Activated CD8-positive, alpha-beta T cell treated with anti-CD3 and anti-CD28 coated beads for 36 hours (primary cell): ENCODE measurements at regions not wholly inside any gene's neighbourhood (a gene's known extent, or its start where the extent isn't known, plus 50 kb on each side); places are given as distances from the start of the nearest gene placed in this dataset.

ENCODE experiments used
- ATAC-seq: fragments of 200-7000 bp; cut with Tn5 transposase; one replicate; pipeline ENCODE4 v1.10.0; 2021; ENCODE audit warnings: mild to moderate bottlenecking, moderate library complexity
- CTCF ChIA-PET: fragments of 350-600 bp; sonication (Branson Sonifier 250); formaldehyde crosslinking; loops from one replicate; lab custom pipeline; 2021; ENCODE audit warnings: antibody characterized with exemption; lab: Charles Lee
- POLR2A ChIA-PET: fragments of 350-600 bp; sonication (Branson Sonifier 250); formaldehyde crosslinking; loops from one replicate; lab custom pipeline; 2021; ENCODE audit warnings: antibody characterized with exemption; lab: Charles Lee
- DNase-seq: peaks from one replicate; pipeline ENCODE4 v3.0.0-alpha.2; 2020
- H3K27ac Mint-ChIP-seq: one replicate; pipeline ENCODE4 v1.8.0; 2021; ENCODE audit warnings: mild to moderate bottlenecking, mixed read lengths
- H3K27me3 Mint-ChIP-seq: one replicate; pipeline ENCODE4 v1.8.0; 2021; ENCODE audit warnings: mixed read lengths
- H3K36me3 Mint-ChIP-seq: one replicate; pipeline ENCODE4 v1.8.0; 2021; ENCODE audit warnings: low read depth, mixed read lengths
- H3K4me1 Mint-ChIP-seq: one replicate; pipeline ENCODE4 v1.8.0; 2021; ENCODE audit warnings: low read depth, mixed read lengths
- H3K4me3 Mint-ChIP-seq: one replicate; pipeline ENCODE4 v1.8.0; 2021; ENCODE audit warnings: mild to moderate bottlenecking, moderate library complexity, mixed read lengths
- H3K9me3 Mint-ChIP-seq: one replicate; pipeline ENCODE4 v1.8.0; 2021; ENCODE audit warnings: mixed read lengths
- CTCF ChIP-seq: fragments of 200-600 bp; IDR thresholded peaks from one replicate; pipeline ENCODE4 v1.8.0; 2022; ENCODE audit warnings: antibody characterized with exemption, mild to moderate bottlenecking
- intact Hi-C: fragments of 100-400 bp; cut with micrococcal nuclease; formaldehyde crosslinking; loops from one replicate; pipeline ENCODE4 v1.10.0; 2022

GRCh38 chr1:215487466-215487865 is 79.6 kb upstream of the KCTD3 start:
- H3K9me3 Mint-ChIP-seq: no peaks in the 10 kb centered on the region
- no peak overlapping the region for H3K4me3 Mint-ChIP-seq
- peaks cover 3% of the 10 kb centered on the region for H3K27me3 Mint-ChIP-seq
- no peak overlapping the region for H3K27ac Mint-ChIP-seq
- POLR2A ChIA-PET: no interaction called here
- ATAC-seq (no peak), DNase-seq (no peak)
- TF ChIP-seq CTCF: no peak
- H3K36me3 Mint-ChIP-seq: no peaks in the 10 kb centered on the region
- H3K4me1 Mint-ChIP-seq: no peaks in the 10 kb centered on the region
- intact Hi-C loops: no loop called here
- CTCF ChIA-PET: no interaction called here

DNA sequence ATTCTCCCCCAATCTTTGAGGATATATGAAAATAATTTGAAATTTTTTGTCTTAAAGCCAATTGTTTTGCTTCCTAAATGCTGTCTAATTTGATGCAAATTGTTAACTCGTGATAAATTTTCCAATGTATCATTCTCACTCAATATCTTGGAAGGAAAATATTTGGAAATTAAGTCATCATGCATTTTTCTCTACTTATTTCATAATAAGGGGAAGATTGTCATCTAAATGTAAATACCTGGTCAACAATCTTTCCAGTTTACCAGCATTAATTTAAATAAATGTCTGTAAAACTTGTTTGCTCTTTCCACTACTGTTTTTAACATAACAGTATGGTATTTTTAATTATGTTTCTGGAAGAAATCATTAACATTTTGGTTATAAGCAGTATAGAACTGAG is 78.3 kb upstream of the KCTD3 start:
- CTCF ChIA-PET: interaction anchor here (0.9 kb wide), 1 partner anchor 9 kb away, joined by 3 read pairs; no protein-coding TSS in a partner anchor
- H3K4me1 Mint-ChIP-seq: no peaks in the 10 kb centered on the region
- no peaks in the 10 kb centered on the region for H3K9me3 Mint-ChIP-seq
- no peak overlapping the region for H3K27ac Mint-ChIP-seq
- no peak overlapping the region for H3K4me3 Mint-ChIP-seq
- POLR2A ChIA-PET: no interaction called here
- H3K27me3 Mint-ChIP-seq: peaks cover 3% of the 10 kb centered on the region
- H3K36me3 Mint-ChIP-seq: no peaks in the 10 kb centered on the region
- DNase-seq: no peak
- intact Hi-C loops: no loop called here
- no peak for TF ChIP-seq CTCF
- ATAC-seq: no peak

DNA sequence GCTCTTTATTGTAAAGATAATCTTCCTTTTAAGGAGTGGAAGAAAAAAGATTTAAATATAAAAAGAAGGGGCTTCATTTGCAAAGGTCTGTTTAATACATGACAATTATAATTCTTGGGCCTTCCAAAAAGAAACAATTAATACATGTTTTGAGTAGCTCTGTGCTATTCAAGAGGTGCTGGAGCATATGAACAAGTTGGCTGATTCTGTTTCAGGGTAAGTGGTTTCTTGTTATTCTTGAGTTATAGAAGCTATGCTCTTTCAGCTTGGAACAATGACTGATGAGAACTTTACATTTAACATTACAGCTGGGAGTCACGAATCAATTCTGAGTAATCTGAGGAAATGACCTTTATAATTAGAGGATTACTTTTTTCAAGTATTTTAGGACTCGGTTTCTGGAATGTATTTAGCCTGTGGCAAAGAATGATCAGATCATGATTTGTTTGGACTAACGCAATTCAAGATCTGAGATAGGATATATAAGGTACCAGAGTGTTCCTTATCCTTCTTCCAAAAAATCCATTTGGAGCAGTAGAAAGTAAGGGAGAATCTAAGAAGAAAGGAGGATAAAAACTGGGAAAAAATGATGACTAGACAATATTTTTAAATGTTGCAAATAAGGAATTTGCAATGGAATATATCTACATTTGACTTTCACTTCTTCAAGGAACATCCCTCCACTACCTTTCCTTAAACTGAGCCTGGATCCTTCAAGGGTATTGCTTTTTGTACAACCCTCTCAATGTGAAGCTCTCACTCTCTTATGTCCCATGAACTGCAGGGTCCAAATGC is 77.1 kb upstream of the KCTD3 start:
- Mint-ChIP-seq H3K36me3 (no peaks in the 10 kb centered on the region), H3K4me1 (no peaks in the 10 kb centered on the region), H3K9me3 (no peaks in the 10 kb centered on the region), H3K27me3 (no peaks in the 10 kb centered on the region), H3K4me3 (no peak overlapping the region), H3K27ac (no peak overlapping the region)
- POLR2A ChIA-PET: no interaction called here
- intact Hi-C loops: no loop called here
- no peak for TF ChIP-seq CTCF
- no peak for DNase-seq
- CTCF ChIA-PET: interaction anchor here (0.9 kb wide), 1 partner anchor 8 kb away, joined by 3 read pairs; no protein-coding TSS in a partner anchor
- no peak for ATAC-seq

DNA sequence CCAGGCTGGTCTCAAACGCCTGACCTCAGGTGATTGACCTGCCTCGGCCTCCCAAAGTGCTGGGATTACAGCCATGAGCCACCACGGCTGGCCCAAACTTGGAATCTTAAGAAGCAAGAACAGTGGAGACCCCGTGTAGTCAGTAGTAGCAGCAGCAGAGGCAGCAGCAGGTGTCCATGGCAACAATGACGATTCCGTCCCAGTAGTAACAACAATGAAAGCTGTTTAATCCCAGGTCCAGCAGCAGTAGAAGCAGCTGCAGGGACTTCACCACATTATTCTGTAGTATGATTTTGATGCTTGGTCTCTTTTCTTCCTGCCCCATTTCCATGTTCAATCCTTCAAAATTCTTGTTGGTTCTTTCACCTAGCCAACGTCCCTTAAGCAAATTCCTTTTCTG is 69.6 kb upstream of the KCTD3 start:
- H3K36me3 Mint-ChIP-seq: no peaks in the 10 kb centered on the region
- TF ChIP-seq CTCF: no peak
- ChIA-PET POLR2A (no interaction called here), CTCF (interaction anchor here (1.6 kb wide), 1 partner anchor 8 kb away, joined by 3 read pairs; no protein-coding TSS in a partner anchor)
- intact Hi-C loops: no loop called here
- no peak overlapping the region for H3K27ac Mint-ChIP-seq
- no peaks in the 10 kb centered on the region for H3K9me3 Mint-ChIP-seq
- ATAC-seq (no peak), DNase-seq (no peak)
- no peak overlapping the region for H3K4me3 Mint-ChIP-seq
- peaks cover 2% of the 10 kb centered on the region for H3K27me3 Mint-ChIP-seq
- H3K4me1 Mint-ChIP-seq: no peaks in the 10 kb centered on the region

GRCh38 chr1:215501496-215501895 is 65.6 kb upstream of the KCTD3 start:
- no peak for TF ChIP-seq CTCF
- ATAC-seq: no peak
- Mint-ChIP-seq H3K27ac (no peak overlapping the region), H3K4me3 (no peak overlapping the region), H3K9me3 (no peaks in the 10 kb centered on the region), H3K4me1 (no peaks in the 10 kb centered on the region), H3K36me3 (no peaks in the 10 kb centered on the region), H3K27me3 (peaks cover 2% of the 10 kb centered on the region)
- POLR2A ChIA-PET: no interaction called here
- no peak for DNase-seq
- CTCF ChIA-PET: interaction anchor here (1.3 kb wide), 1 partner anchor 25 kb away, joined by 3 read pairs; no protein-coding TSS in a partner anchor
- intact Hi-C loops: no loop called here
